WTC11 (cell line): ENCODE measurements at regions not wholly inside any gene's neighbourhood (a gene's known extent, or its start where the extent isn't known, plus 50 kb on each side); places are given as distances from the start of the nearest gene placed in this dataset.

Experiments
- ATAC-seq: fragments of 200-7000 bp; cut with Tn5 transposase; 2 replicates; pipeline ENCODE4 v1.10.0; 2021; ENCODE audit warnings: mild to moderate bottlenecking, moderate library complexity
- CTCF ChIA-PET: fragments of 300-600 bp; sonication (Branson Sonifier 250); formaldehyde crosslinking; loops from one replicate; lab custom pipeline; 2021; ENCODE audit warnings: antibody characterized with exemption; lab: Charles Lee
- POLR2A ChIA-PET: fragments of 350-600 bp; sonication (Branson Sonifier 250); formaldehyde crosslinking; loops from one replicate; lab custom pipeline; 2021; ENCODE audit warnings: antibody characterized with exemption; lab: Charles Lee
- DNase-seq: peaks from one replicate; pipeline ENCODE4 v3.0.0; 2021; ENCODE audit warnings: low spot score
- H3K27ac Mint-ChIP-seq: 2 replicates; pipeline ENCODE4 v1.8.0; 2021; ENCODE audit warnings: mixed read lengths
- H3K27me3 Mint-ChIP-seq: 2 replicates; pipeline ENCODE4 v1.8.0; 2021; ENCODE audit warnings: low read depth, mild to moderate bottlenecking, moderate library complexity, mixed read lengths
- H3K36me3 Mint-ChIP-seq: 2 replicates; pipeline ENCODE4 v1.8.0; 2021; ENCODE audit warnings: mixed read lengths
- H3K4me1 Mint-ChIP-seq: 2 replicates; pipeline ENCODE4 v1.8.0; 2022; ENCODE audit warnings: mixed read lengths
- H3K4me3 Mint-ChIP-seq: 2 replicates; pipeline ENCODE4 v1.8.0; 2021; ENCODE audit warnings: mild to moderate bottlenecking, moderate library complexity, mixed read lengths
- H3K9me3 Mint-ChIP-seq: 2 replicates; pipeline ENCODE4 v1.8.0; 2021; ENCODE audit warnings: mixed read lengths
- CBFB ChIP-seq: sonication (generic); formaldehyde crosslinking; IDR thresholded peaks from 2 replicates; pipeline ENCODE4 v1.8.1; 2022; ENCODE audit warnings: mild to moderate bottlenecking, low read depth, missing genetic modification reagents
- CDX4 ChIP-seq: fragments of 250-450 bp; sonication (Bioruptor Pico); IDR thresholded peaks from 2 replicates; pipeline ENCODE4 v1.9.0; 2021; ENCODE audit warnings: moderate library complexity, mild to moderate bottlenecking, inconsistent platforms, borderline replicate concordance
- CREM ChIP-seq: sonication (generic); formaldehyde crosslinking; IDR thresholded peaks from 2 replicates; pipeline ENCODE4 v1.8.1; 2022; ENCODE audit warnings: mild to moderate bottlenecking, missing genetic modification reagents, moderate library complexity
- E2F5 ChIP-seq: sonication (generic); formaldehyde crosslinking; IDR thresholded peaks from 2 replicates; pipeline ENCODE4 v1.8.1; 2022; ENCODE audit warnings: mild to moderate bottlenecking, moderate library complexity, missing genetic modification reagents
- ELF4 ChIP-seq: sonication (generic); formaldehyde crosslinking; IDR thresholded peaks from 2 replicates; pipeline ENCODE4 v1.8.1; 2022; ENCODE audit warnings: low read depth, mild to moderate bottlenecking, moderate library complexity, missing genetic modification reagents
- ERG ChIP-seq: fragments of 250-450 bp; sonication (Bioruptor Pico); IDR thresholded peaks from 2 replicates; pipeline ENCODE4 v1.8.0; 2021; ENCODE audit warnings: mild to moderate bottlenecking
- ETV6 ChIP-seq: sonication (generic); formaldehyde crosslinking; IDR thresholded peaks from 2 replicates; pipeline ENCODE4 v1.8.1; 2022; ENCODE audit warnings: mild to moderate bottlenecking, missing genetic modification reagents
- GABPB1 ChIP-seq: sonication (generic); formaldehyde crosslinking; IDR thresholded peaks from 2 replicates; pipeline ENCODE4 v1.8.1; 2023; ENCODE audit warnings: mild to moderate bottlenecking, missing genetic modification reagents
- GRHL2 ChIP-seq: fragments of 250-450 bp; sonication (Bioruptor Pico); IDR thresholded peaks from 2 replicates; pipeline ENCODE4 v1.8.0; 2022; ENCODE audit warnings: mild to moderate bottlenecking, moderate library complexity; ENCODE audit not compliant: insufficient replicate concordance, severe bottlenecking
- HMGA2 ChIP-seq: fragments of 250-450 bp; sonication (Bioruptor Pico); IDR thresholded peaks from 2 replicates; pipeline ENCODE4 v1.4.0; 2021; ENCODE audit warnings: mild to moderate bottlenecking, moderate library complexity
- IRF1 ChIP-seq: sonication (generic); formaldehyde crosslinking; IDR thresholded peaks from 2 replicates; pipeline ENCODE4 v1.8.0; 2023; ENCODE audit warnings: missing genetic modification reagents
- IRF2 ChIP-seq: sonication (generic); formaldehyde crosslinking; IDR thresholded peaks from 2 replicates; pipeline ENCODE4 v1.8.0; 2022; ENCODE audit warnings: low read depth, missing genetic modification reagents, borderline replicate concordance
- JAZF1 ChIP-seq: fragments of 250-450 bp; sonication (Bioruptor Pico); IDR thresholded peaks from 2 replicates; pipeline ENCODE4 v1.9.0; 2021; ENCODE audit warnings: moderate library complexity, mild to moderate bottlenecking, inconsistent platforms
- MXD4 ChIP-seq: fragments of 250-450 bp; sonication (Bioruptor Pico); IDR thresholded peaks from 2 replicates; pipeline ENCODE4 v1.8.0; 2021; ENCODE audit warnings: mild to moderate bottlenecking, moderate library complexity, borderline replicate concordance
- OVOL2 ChIP-seq: fragments of 250-450 bp; sonication (Bioruptor Pico); IDR thresholded peaks from 2 replicates; pipeline ENCODE4 v1.9.0; 2021; ENCODE audit warnings: mild to moderate bottlenecking, borderline replicate concordance
- PRDM15 ChIP-seq: sonication (generic); formaldehyde crosslinking; IDR thresholded peaks from 2 replicates; pipeline ENCODE4 v1.8.0; 2022; ENCODE audit warnings: missing genetic modification reagents
- SMAD3 ChIP-seq: sonication (generic); formaldehyde crosslinking; IDR thresholded peaks from 2 replicates; pipeline ENCODE4 v1.8.0; 2022; ENCODE audit warnings: missing genetic modification reagents, mild to moderate bottlenecking, borderline replicate concordance
- ZBTB21 ChIP-seq: sonication (generic); formaldehyde crosslinking; IDR thresholded peaks from 2 replicates; pipeline ENCODE4 v1.8.1; 2023; ENCODE audit warnings: mild to moderate bottlenecking, missing genetic modification reagents, borderline replicate concordance
- ZNF512 ChIP-seq: sonication (generic); formaldehyde crosslinking; IDR thresholded peaks from 2 replicates; pipeline ENCODE4 v1.8.1; 2022; ENCODE audit warnings: missing genetic modification reagents, borderline replicate concordance

- no peak for TF ChIP-seq GRHL2 (CRISPR knock-in tag)
- TF ChIP-seq OVOL2 (CRISPR knock-in tag), result no peak
Observed at GRCh38 chr5:124231802-124232201, 514.6 kb downstream of the ZNF608 start (continued).

- H3K9me3 Mint-ChIP-seq, result peaks cover 41% of the 10 kb centered on the region
- ChIA-PET CTCF (no interaction called here), POLR2A (no interaction called here)
- H3K4me3 Mint-ChIP-seq, result no peak overlapping the region
- no peak for TF ChIP-seq PRDM15 (CRISPR knock-in tag)
- TF ChIP-seq ZNF512 (CRISPR knock-in tag), result no peak
- TF ChIP-seq GABPB1 (CRISPR knock-in tag), result no peak
- no peak for TF ChIP-seq ELF4 (CRISPR knock-in tag)
- no peak for TF ChIP-seq MXD4 (CRISPR knock-in tag)
- no peak for TF ChIP-seq IRF1
- TF ChIP-seq ZBTB21, result no peak
- no peak for TF ChIP-seq ETV6 (CRISPR knock-in tag)
- no peak for TF ChIP-seq HMGA2 (CRISPR knock-in tag)
- no peak for TF ChIP-seq ERG (CRISPR knock-in tag)
- no peak for TF ChIP-seq CREM (CRISPR knock-in tag)
- no peak for TF ChIP-seq JAZF1 (CRISPR knock-in tag)
- TF ChIP-seq CDX4, result no peak
- TF ChIP-seq CBFB (CRISPR knock-in tag), result no peak
- no peak for TF ChIP-seq E2F5 (CRISPR knock-in tag)
- no peak for TF ChIP-seq IRF2
- no peak for TF ChIP-seq SMAD3 (CRISPR knock-in tag)
- peaks cover 5% of the 10 kb centered on the region for H3K27me3 Mint-ChIP-seq
- ATAC-seq (peak; percentile 35), DNase-seq (no peak)
- H3K4me1 Mint-ChIP-seq, result peaks cover 63% of the 10 kb centered on the region
- H3K36me3 Mint-ChIP-seq, result peaks cover 36% of the 10 kb centered on the region
- no peak overlapping the region for H3K27ac Mint-ChIP-seq
Observed at GRCh38 chr5:124231230-124231629, 515.2 kb downstream of the ZNF608 start.
